ENCODE measurements at regions not wholly inside any gene's neighbourhood (a gene's known extent, or its start where the extent isn't known, plus 50 kb on each side); places are given as distances from the start of the nearest gene placed in this dataset.

GRCh38 chr1:117779364-117779763, 150.1 kb downstream of the GDAP2 start:
- H3K9me3 ChIP-seq = no peaks in the 10 kb centered on the region
- peaks cover 0 to 6% (median 0%) of the 10 kb centered on the region in 3 donors for H3K4me1 ChIP-seq
- H3K4me3 ChIP-seq = no peak overlapping the region
- WGBS, 2 donors (ENCODE audit: low coverage in 1 of 2) = 80 to 86% methylated on average over 2 of the region's 2 CpGs
- H3K27ac ChIP-seq = no peak overlapping the region
- H3K36me3 ChIP-seq = no peaks in the 10 kb centered on the region
- no peaks in the 10 kb centered on the region for H3K27me3 ChIP-seq
- TF ChIP-seq POLR2A (IDR thresholded peaks at IDR 0.05) (no peak), POLR2AphosphoS5 (IDR thresholded peaks at IDR 0.05) (no peak), EP300 (IDR thresholded peaks at IDR 0.05) (no peak)
- TF ChIP-seq, protein P1, sequence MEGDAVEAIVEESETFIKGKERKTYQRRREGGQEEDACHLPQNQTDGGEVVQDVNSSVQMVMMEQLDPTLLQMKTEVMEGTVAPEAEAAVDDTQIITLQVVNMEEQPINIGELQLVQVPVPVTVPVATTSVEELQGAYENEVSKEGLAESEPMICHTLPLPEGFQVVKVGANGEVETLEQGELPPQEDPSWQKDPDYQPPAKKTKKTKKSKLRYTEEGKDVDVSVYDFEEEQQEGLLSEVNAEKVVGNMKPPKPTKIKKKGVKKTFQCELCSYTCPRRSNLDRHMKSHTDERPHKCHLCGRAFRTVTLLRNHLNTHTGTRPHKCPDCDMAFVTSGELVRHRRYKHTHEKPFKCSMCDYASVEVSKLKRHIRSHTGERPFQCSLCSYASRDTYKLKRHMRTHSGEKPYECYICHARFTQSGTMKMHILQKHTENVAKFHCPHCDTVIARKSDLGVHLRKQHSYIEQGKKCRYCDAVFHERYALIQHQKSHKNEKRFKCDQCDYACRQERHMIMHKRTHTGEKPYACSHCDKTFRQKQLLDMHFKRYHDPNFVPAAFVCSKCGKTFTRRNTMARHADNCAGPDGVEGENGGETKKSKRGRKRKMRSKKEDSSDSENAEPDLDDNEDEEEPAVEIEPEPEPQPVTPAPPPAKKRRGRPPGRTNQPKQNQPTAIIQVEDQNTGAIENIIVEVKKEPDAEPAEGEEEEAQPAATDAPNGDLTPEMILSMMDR (IDR thresholded peaks at IDR 0.05) = no peak
- ATAC-seq = no peak

- TF ChIP-seq, protein P1 (IDR thresholded peaks at IDR 0.05) = no peak
- TF ChIP-seq POLR2AphosphoS5 (IDR thresholded peaks at IDR 0.05) (no peak), POLR2A (IDR thresholded peaks at IDR 0.05) (no peak), EP300 (IDR thresholded peaks at IDR 0.05) (no peak)
- Histone ChIP-seq H3K27ac (peak overlapping the region in 1 of 4 donors; percentile 42), H3K4me1 (peaks cover 0 to 6% (median 0%) of the 10 kb centered on the region in 3 donors), H3K4me3 (no peak overlapping the region), H3K9me3 (no peaks in the 10 kb centered on the region), H3K36me3 (no peaks in the 10 kb centered on the region), H3K27me3 (no peaks in the 10 kb centered on the region)
- peak; percentile 69 for ATAC-seq
- 38 to 65% methylated on average over 4 to 5 of the region's 5 CpGs for WGBS, 2 donors (ENCODE audit: low coverage in 1 of 2)
Measured at GRCh38 chr1:117780687-117781475, 148.5 kb downstream of the GDAP2 start.

- no peak overlapping the region for H3K4me3 ChIP-seq
- ATAC-seq = no peak
- H3K9me3 ChIP-seq = no peaks in the 10 kb centered on the region
- peaks cover 0 to 6% (median 0%) of the 10 kb centered on the region in 3 donors for H3K4me1 ChIP-seq
- no peaks in the 10 kb centered on the region for H3K36me3 ChIP-seq
- no peak overlapping the region for H3K27ac ChIP-seq
- WGBS, 2 donors (ENCODE audit: low coverage in 1 of 2) = 33 to 46% methylated on average over 1 to 4 of the region's 4 CpGs
- H3K27me3 ChIP-seq = no peaks in the 10 kb centered on the region
- TF ChIP-seq, protein P1 (IDR thresholded peaks at IDR 0.05) = no peak
- TF ChIP-seq POLR2A (IDR thresholded peaks at IDR 0.05) = no peak
- no peak for TF ChIP-seq EP300 (IDR thresholded peaks at IDR 0.05)
- TF ChIP-seq POLR2AphosphoS5 (IDR thresholded peaks at IDR 0.05) = no peak
Measured at GRCh38 chr1:117782056-117782455, 147.4 kb downstream of the GDAP2 start.

DNA sequence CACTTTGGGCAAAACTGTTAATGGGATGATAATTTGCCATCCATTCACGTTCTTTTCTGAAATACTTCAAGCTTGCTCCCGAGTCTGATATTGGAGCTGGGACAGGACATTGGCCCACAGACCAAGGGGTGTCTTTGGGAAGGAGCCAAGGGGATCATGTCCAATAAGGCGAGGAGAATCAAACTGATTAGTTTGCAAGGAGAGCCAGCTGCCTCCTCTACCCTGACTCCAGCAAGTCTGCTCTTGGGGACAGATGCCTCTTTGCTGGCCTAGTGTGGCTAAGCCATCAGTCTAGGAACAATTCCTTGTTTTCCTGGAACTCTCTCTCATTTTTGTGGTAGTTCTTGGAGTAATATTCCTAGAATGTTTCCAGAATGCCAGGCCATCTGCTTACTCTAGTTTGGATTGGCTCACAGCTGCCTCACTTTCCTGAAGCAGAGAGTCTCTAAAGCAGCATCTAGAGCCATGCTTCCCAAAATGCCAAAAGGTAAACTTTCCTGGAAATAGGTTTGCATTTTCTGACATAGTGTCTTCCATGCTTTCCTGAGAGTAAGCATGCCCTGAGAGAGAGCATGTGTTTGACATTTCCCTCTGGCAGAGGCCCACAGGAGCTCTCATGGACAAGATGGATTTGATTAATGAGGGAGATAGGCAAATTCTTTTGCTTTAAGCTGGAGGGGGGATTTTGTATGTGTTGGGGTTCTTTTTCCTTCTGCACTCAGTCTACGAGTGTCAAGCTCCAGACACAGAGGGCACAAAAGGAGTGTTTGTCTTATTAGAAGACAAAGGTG, 145.6 kb downstream of the GDAP2 start:
- Histone ChIP-seq H3K27me3 (no peaks in the 10 kb centered on the region), H3K4me1 (peaks cover 0 to 6% (median 0%) of the 10 kb centered on the region in 3 donors), H3K36me3 (no peaks in the 10 kb centered on the region), H3K9me3 (no peaks in the 10 kb centered on the region), H3K4me3 (no peak overlapping the region), H3K27ac (no peak overlapping the region)
- TF ChIP-seq POLR2A (IDR thresholded peaks at IDR 0.05) = no peak
- TF ChIP-seq POLR2AphosphoS5 (IDR thresholded peaks at IDR 0.05) = no peak
- no peak for TF ChIP-seq EP300 (IDR thresholded peaks at IDR 0.05)
- TF ChIP-seq, protein P1 (IDR thresholded peaks at IDR 0.05) = no peak
- no peak for ATAC-seq
- WGBS, 2 donors (ENCODE audit: low coverage in 1 of 2) = 60 to 75% methylated on average over 1 to 4 of the region's 4 CpGs

Measured in gastroesophageal sphincter (tissue), 4 donors.